H9 (cell line): ENCODE measurements at regions not wholly inside any gene's neighbourhood (a gene's known extent, or its start where the extent isn't known, plus 50 kb on each side); places are given as distances from the start of the nearest gene placed in this dataset.

Experiments
- DNase-seq: peaks from one replicate; pipeline ENCODE4 v3.0.0-alpha.2; 2017
- H2AFZ ChIP-seq: one replicate; pipeline ENCODE4 v1.6.1; 2013; ENCODE audit warnings: mild to moderate bottlenecking, low read length, control low read depth, moderate library complexity
- H2AK5ac ChIP-seq: 2 replicates; pipeline ENCODE4 v1.6.1; 2013; ENCODE audit warnings: low read length, control low read depth, mixed read lengths; ENCODE audit not compliant: insufficient read length
- H2BK120ac ChIP-seq: one replicate; pipeline ENCODE4 v1.6.1; 2013; ENCODE audit warnings: low read depth, mild to moderate bottlenecking, low read length, control low read depth, inconsistent platforms; ENCODE audit not compliant: poor library complexity, severe bottlenecking
- H2BK12ac ChIP-seq: 2 replicates; pipeline ENCODE4 v1.6.1; 2013; ENCODE audit warnings: low read length, control low read depth, mixed read lengths, low read depth; ENCODE audit not compliant: insufficient read length
- H2BK15ac ChIP-seq: 2 replicates; pipeline ENCODE4 v1.6.1; 2013; ENCODE audit warnings: low read depth, low read length, control low read depth
- H2BK20ac ChIP-seq: one replicate; pipeline ENCODE4 v1.6.1; 2013; ENCODE audit warnings: low read depth, mild to moderate bottlenecking, low read length, control low read depth, inconsistent platforms; ENCODE audit not compliant: poor library complexity, severe bottlenecking
- H2BK5ac ChIP-seq: 2 replicates; pipeline ENCODE4 v1.6.1; 2013; ENCODE audit warnings: low read length, control low read depth, mixed read lengths; ENCODE audit not compliant: insufficient read length
- H3K14ac ChIP-seq: 2 replicates; pipeline ENCODE4 v1.6.1; 2013; ENCODE audit warnings: low read length, control low read depth; ENCODE audit not compliant: insufficient read depth
- H3K18ac ChIP-seq: 2 replicates; pipeline ENCODE4 v1.6.1; 2013; ENCODE audit warnings: low read depth, mild to moderate bottlenecking, mixed read lengths, low read length, control low read depth; ENCODE audit not compliant: insufficient read length
- H3K23ac ChIP-seq: 2 replicates; pipeline ENCODE4 v1.6.1; 2013; ENCODE audit warnings: low read length, control low read depth, mixed read lengths, low read depth; ENCODE audit not compliant: insufficient read length
- H3K23me2 ChIP-seq: 2 replicates; pipeline ENCODE4 v1.6.1; 2013; ENCODE audit warnings: low read depth, mild to moderate bottlenecking, mixed read lengths, low read length, control low read depth; ENCODE audit not compliant: insufficient read length, poor library complexity, severe bottlenecking
- H3K27ac ChIP-seq: 2 replicates; pipeline ENCODE4 v1.5.1; 2013; ENCODE audit warnings: low read length, control low read depth, mixed read lengths, low read depth; ENCODE audit not compliant: insufficient read length
- H3K27me3 ChIP-seq: 2 replicates; pipeline ENCODE4 v1.6.1; 2013; ENCODE audit warnings: low read length, control low read depth, inconsistent platforms; ENCODE audit not compliant: insufficient read depth
- H3K4ac ChIP-seq: 2 replicates; pipeline ENCODE4 v1.6.1; 2013; ENCODE audit warnings: low read depth, mild to moderate bottlenecking, control low read depth, inconsistent platforms, low read length, moderate library complexity
- H3K4me1 ChIP-seq: 2 replicates; pipeline ENCODE4 v1.6.1; 2013; ENCODE audit warnings: low read length, control low read depth, inconsistent platforms; ENCODE audit not compliant: insufficient read depth
- H3K4me2 ChIP-seq: 2 replicates; pipeline ENCODE4 v1.6.1; 2013; ENCODE audit warnings: low read length, control low read depth, mixed read lengths; ENCODE audit not compliant: insufficient read length, insufficient read depth
- H3K56ac ChIP-seq: 2 replicates; pipeline ENCODE4 v1.6.1; 2013; ENCODE audit warnings: low read depth, mild to moderate bottlenecking, mixed read lengths, low read length, control low read depth; ENCODE audit not compliant: insufficient read length
- H3K79me1 ChIP-seq: 2 replicates; pipeline ENCODE4 v1.6.1; 2013; ENCODE audit warnings: low read depth, mild to moderate bottlenecking, moderate library complexity, low read length, control low read depth, inconsistent platforms; ENCODE audit not compliant: insufficient read depth, poor library complexity, severe bottlenecking
- H3K79me2 ChIP-seq: 2 replicates; pipeline ENCODE4 v1.6.1; 2013; ENCODE audit warnings: low read length, control low read depth, inconsistent platforms; ENCODE audit not compliant: insufficient read depth
- H3K9ac ChIP-seq: 2 replicates; pipeline ENCODE4 v1.6.1; 2013; ENCODE audit warnings: low read length, control low read depth, mixed read lengths; ENCODE audit not compliant: insufficient read length; ENCODE audit errors: extremely low read depth
- H3K9me3 ChIP-seq: one replicate; pipeline ENCODE4 v1.6.1; 2013; ENCODE audit warnings: low read depth, low read length, inconsistent platforms; ENCODE audit not compliant: control insufficient read depth
- H3T11ph ChIP-seq: one replicate; pipeline ENCODE4 v1.6.1; 2013; ENCODE audit warnings: mild to moderate bottlenecking, low read length, control low read depth, inconsistent platforms
- H4K20me1 ChIP-seq: one replicate; pipeline ENCODE4 v1.6.1; 2013; ENCODE audit not compliant: control insufficient read depth, insufficient read length, insufficient read depth
- H4K5ac ChIP-seq: 2 replicates; pipeline ENCODE4 v1.6.1; 2013; ENCODE audit warnings: low read depth, mild to moderate bottlenecking, mixed read lengths, low read length, control low read depth; ENCODE audit not compliant: insufficient read length
- H4K8ac ChIP-seq: replicated peaks from 2 replicates; pipeline ENCODE4 v1.6.1; 2013; ENCODE audit warnings: low read length, control low read depth, mixed read lengths, low read depth; ENCODE audit not compliant: insufficient read length
- H4K91ac ChIP-seq: 2 replicates; pipeline ENCODE4 v1.6.1; 2013; ENCODE audit warnings: low read depth, mild to moderate bottlenecking, moderate library complexity, mixed read lengths, low read length, control low read depth; ENCODE audit not compliant: insufficient read length
- H3K27ac Mint-ChIP-seq, 3 experiments: 2 replicates in 2 of 3; 3 replicates in 1 of 3; pipeline ENCODE4 v1.8.0; 2020 to 2021; ENCODE audit warnings: mixed read lengths in 3 of 3, mild to moderate bottlenecking in 1 of 3, moderate library complexity in 1 of 3
- H3K27me3 Mint-ChIP-seq: 2 replicates; pipeline ENCODE4 v1.8.0; 2021; ENCODE audit warnings: low read depth, mild to moderate bottlenecking, moderate library complexity, mixed read lengths
- H3K36me3 Mint-ChIP-seq, 3 experiments: 2 replicates in 2 of 3; 3 replicates in 1 of 3; pipeline ENCODE4 v1.8.0; 2020 to 2021; ENCODE audit warnings: low read depth in 3 of 3, mixed read lengths in 3 of 3; ENCODE audit not compliant: insufficient read depth in 1 of 3
- H3K4me1 Mint-ChIP-seq, 2 experiments: 2 replicates each; pipeline ENCODE4 v1.8.0; 2020; ENCODE audit warnings: mixed read lengths in 2 of 2
- H3K4me3 Mint-ChIP-seq, 2 experiments: 2 replicates in 1 of 2; 3 replicates in 1 of 2; pipeline ENCODE4 v1.8.0; 2020 to 2021; ENCODE audit warnings: mild to moderate bottlenecking in 2 of 2, mixed read lengths in 2 of 2, moderate library complexity in 1 of 2
- H3K9me3 Mint-ChIP-seq, 2 experiments: 2 replicates in 1 of 2; 3 replicates in 1 of 2; pipeline ENCODE4 v1.8.0; 2020; ENCODE audit warnings: mild to moderate bottlenecking in 2 of 2, mixed read lengths in 2 of 2, moderate library complexity in 1 of 2
- CTCF ChIP-seq: fragments of 200-600 bp; sonication (generic); conservative IDR thresholded peaks from 3 replicates; pipeline ENCODE4 v1.8.0; 2021; ENCODE audit warnings: antibody characterized with exemption, mild to moderate bottlenecking
- WGBS: extraction: QIAGEN DNeasy Blood & Tissue Kit; methylation state at CpG from one replicate; pipeline ENCODE4 v1.1.7; 2013; ENCODE audit warnings: missing lambda C conversion rate, low lambda C conversion rate, mixed read lengths; ENCODE audit not compliant: insufficient read length; ENCODE audit errors: extremely low coverage; 5-methylcytosine and 5-hydroxymethylcytosine counted together

GRCh38 chr10:128491686-128492085 is 365.5 kb upstream of the MKI67 start:
- peaks cover 0 to 3% of the 10 kb centered on the region in 2 experiments; a peak in 2 of 4 replicates for H3K4me1 Mint-ChIP-seq
- H4K20me1 ChIP-seq: no peaks in the 10 kb centered on the region
- H3K36me3 Mint-ChIP-seq: no peaks in the 10 kb centered on the region; a peak in 2 of 7 replicates
- no peak overlapping the region for H4K91ac ChIP-seq
- H3K9me3 ChIP-seq: no peaks in the 10 kb centered on the region
- no peaks in the 10 kb centered on the region; a peak in 2 of 5 replicates for H3K9me3 Mint-ChIP-seq
- no peak for DNase-seq
- no peak overlapping the region for H2BK5ac ChIP-seq
- H3K79me2 ChIP-seq: no peaks in the 10 kb centered on the region
- H2BK120ac ChIP-seq: no peak overlapping the region
- H2BK12ac ChIP-seq: no peak overlapping the region
- H4K5ac ChIP-seq: no peak overlapping the region
- H3K4me3 Mint-ChIP-seq: no peak overlapping the region
- H2BK20ac ChIP-seq: no peak overlapping the region
- no peak for TF ChIP-seq CTCF
- H3K23me2 ChIP-seq: no peaks in the 10 kb centered on the region
- no peak overlapping the region for H3K4me2 ChIP-seq
- no peak overlapping the region for H3K4ac ChIP-seq
- H2AK5ac ChIP-seq: no peak overlapping the region
- WGBS: no CpG with 5 or more reads among the region's 5 CpGs
- H2BK15ac ChIP-seq: no peak overlapping the region
- no peak overlapping the region for H3K27ac Mint-ChIP-seq
- no peak overlapping the region for H3K18ac ChIP-seq
- H3K79me1 ChIP-seq: no peaks in the 10 kb centered on the region
- H3K9ac ChIP-seq: no peak overlapping the region
- H3K56ac ChIP-seq: no peak overlapping the region
- no peak overlapping the region for H3K27ac ChIP-seq
- no peaks in the 10 kb centered on the region for H3K4me1 ChIP-seq
- H3K23ac ChIP-seq: no peak overlapping the region
- no peak overlapping the region for H3T11ph ChIP-seq
- H2AFZ ChIP-seq: no peak overlapping the region
- no peak overlapping the region for H4K8ac ChIP-seq
- H3K14ac ChIP-seq: no peak overlapping the region
- H3K27me3 Mint-ChIP-seq: peaks cover 4% of the 10 kb centered on the region; the same call in 1 of the 2 replicates
- no peaks in the 10 kb centered on the region for H3K27me3 ChIP-seq
